Transverse colon (tissue), 4 donors: ENCODE measurements at regions not wholly inside any gene's neighbourhood (a gene's known extent, or its start where the extent isn't known, plus 50 kb on each side); places are given as distances from the start of the nearest gene placed in this dataset.

ENCODE experiments used
- POLR2A ChIP-seq: fragments of 450-650 bp; IDR thresholded peaks from one replicate; pipeline ENCODE4 v1.6.1; 2016; ENCODE audit warnings: antibody characterized with exemption, mild to moderate bottlenecking, moderate library complexity
- POLR2AphosphoS5 ChIP-seq, 3 donors: sonication (generic); formaldehyde crosslinking; IDR thresholded peaks; one replicate each; pipeline ENCODE4 v1.6.1; 2016; ENCODE audit warnings: antibody characterized with exemption in 3 of 3
- TF ChIP-seq, protein P1 (sequence below), 5 experiments: fragments of 200-600 bp in 3 of 5; fragments of 450-650 bp in 2 of 5; sonication (generic) in 3 of 5; IDR thresholded peaks; 1 replicate in 2 of 5; 2 replicates in 3 of 5; pipeline ENCODE4 v1.5.1; 2016 to 2017; ENCODE audit warnings: antibody characterized with exemption in 5 of 5, inconsistent platforms in 3 of 5, mild to moderate bottlenecking in 2 of 5, moderate library complexity in 1 of 5

DNA sequence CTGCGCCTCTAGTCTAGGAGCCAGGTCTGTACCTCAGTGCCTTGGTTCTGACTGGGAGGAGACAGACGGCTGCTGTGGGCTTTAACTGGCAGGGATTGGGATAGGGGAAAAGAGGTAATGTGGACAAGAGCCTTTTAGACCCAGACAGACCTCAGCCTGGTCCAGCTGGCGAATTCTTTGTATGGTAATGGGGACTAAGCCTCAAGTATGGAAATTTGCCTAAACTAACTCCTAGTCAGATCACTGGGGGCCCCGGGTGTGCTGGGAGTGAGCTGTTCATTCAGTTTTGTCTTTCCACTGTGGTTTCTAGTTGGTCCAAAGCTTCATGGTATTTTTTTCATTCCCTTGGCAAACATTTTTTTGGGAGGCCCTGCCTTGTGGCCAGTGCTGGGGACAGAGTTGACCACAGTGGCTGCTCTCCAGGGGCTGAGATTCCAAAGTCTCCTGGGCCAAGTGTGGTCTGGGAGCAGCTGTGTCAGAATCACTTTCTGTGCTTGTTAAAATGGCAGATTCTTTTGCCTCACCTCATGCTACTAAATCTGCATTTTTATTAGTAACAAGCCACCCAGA lies 261.4 kb upstream of the C2CD4B start:
- TF ChIP-seq, protein P1, sequence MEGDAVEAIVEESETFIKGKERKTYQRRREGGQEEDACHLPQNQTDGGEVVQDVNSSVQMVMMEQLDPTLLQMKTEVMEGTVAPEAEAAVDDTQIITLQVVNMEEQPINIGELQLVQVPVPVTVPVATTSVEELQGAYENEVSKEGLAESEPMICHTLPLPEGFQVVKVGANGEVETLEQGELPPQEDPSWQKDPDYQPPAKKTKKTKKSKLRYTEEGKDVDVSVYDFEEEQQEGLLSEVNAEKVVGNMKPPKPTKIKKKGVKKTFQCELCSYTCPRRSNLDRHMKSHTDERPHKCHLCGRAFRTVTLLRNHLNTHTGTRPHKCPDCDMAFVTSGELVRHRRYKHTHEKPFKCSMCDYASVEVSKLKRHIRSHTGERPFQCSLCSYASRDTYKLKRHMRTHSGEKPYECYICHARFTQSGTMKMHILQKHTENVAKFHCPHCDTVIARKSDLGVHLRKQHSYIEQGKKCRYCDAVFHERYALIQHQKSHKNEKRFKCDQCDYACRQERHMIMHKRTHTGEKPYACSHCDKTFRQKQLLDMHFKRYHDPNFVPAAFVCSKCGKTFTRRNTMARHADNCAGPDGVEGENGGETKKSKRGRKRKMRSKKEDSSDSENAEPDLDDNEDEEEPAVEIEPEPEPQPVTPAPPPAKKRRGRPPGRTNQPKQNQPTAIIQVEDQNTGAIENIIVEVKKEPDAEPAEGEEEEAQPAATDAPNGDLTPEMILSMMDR (IDR thresholded peaks at IDR 0.05), result no peak
- TF ChIP-seq POLR2AphosphoS5 (IDR thresholded peaks at IDR 0.05), result no peak
- no peak for TF ChIP-seq POLR2A
